AG04450 (cell line): ENCODE measurements at regions not wholly inside any gene's neighbourhood (a gene's known extent, or its start where the extent isn't known, plus 50 kb on each side); places are given as distances from the start of the nearest gene placed in this dataset.
"Not testable (repeated sequence)": the region's sequence is repeated elsewhere in the genome, so short reads cannot be mapped to it uniquely, and the experiment has no call there.

Source experiments
- CTCF ChIA-PET: fragments of 300-600, 350-600 bp; formaldehyde crosslinking; extraction: SDS; loops from one replicate; lab custom pipeline; 2022; ENCODE audit warnings: antibody characterized with exemption, inconsistent platforms; lab: Charles Lee
- POLR2A ChIA-PET: fragments of 350-600 bp; formaldehyde crosslinking; extraction: SDS; loops from one replicate; lab custom pipeline; 2021; ENCODE audit warnings: antibody characterized with exemption, inconsistent platforms; lab: Yijun Ruan, JAX
- DNase-seq: peaks from one replicate; pipeline ENCODE4 v3.0.0-alpha.2; 2011; ENCODE audit warnings: low read depth, low spot score
- H3K27ac ChIP-seq: one replicate; pipeline ENCODE4 v1.5.1; 2012; ENCODE audit warnings: low read depth, low read length, control low read depth
- H3K27me3 ChIP-seq: one replicate; pipeline ENCODE4 v1.6.0; 2012; ENCODE audit warnings: low read length; ENCODE audit not compliant: control insufficient read depth, insufficient read depth
- H3K4me3 ChIP-seq: 2 replicates; pipeline ENCODE4 v1.5.1; 2011; ENCODE audit warnings: mild to moderate bottlenecking, low read depth, low read length, control low read depth
- H3K9me3 ChIP-seq: 2 replicates; pipeline ENCODE4 v1.5.1; 2012; ENCODE audit warnings: low read length; ENCODE audit not compliant: control insufficient read depth, insufficient read depth
- CTCF ChIP-seq: IDR thresholded peaks from 2 replicates; pipeline ENCODE4 v1.5.1; 2011; ENCODE audit warnings: low read depth, low read length, control low read depth, inconsistent platforms

GRCh38 chr7:115558161-115558560, 472.4 kb downstream of the TFEC start:
- H3K9me3 ChIP-seq = no peaks in the 10 kb centered on the region
- DNase-seq = no peak
- no peak overlapping the region for H3K27ac ChIP-seq
- no peak overlapping the region for H3K4me3 ChIP-seq
- CTCF ChIA-PET = no interaction called here
- no peak for TF ChIP-seq CTCF
- H3K27me3 ChIP-seq = no peaks in the 10 kb centered on the region
- POLR2A ChIA-PET = no interaction called here

DNA sequence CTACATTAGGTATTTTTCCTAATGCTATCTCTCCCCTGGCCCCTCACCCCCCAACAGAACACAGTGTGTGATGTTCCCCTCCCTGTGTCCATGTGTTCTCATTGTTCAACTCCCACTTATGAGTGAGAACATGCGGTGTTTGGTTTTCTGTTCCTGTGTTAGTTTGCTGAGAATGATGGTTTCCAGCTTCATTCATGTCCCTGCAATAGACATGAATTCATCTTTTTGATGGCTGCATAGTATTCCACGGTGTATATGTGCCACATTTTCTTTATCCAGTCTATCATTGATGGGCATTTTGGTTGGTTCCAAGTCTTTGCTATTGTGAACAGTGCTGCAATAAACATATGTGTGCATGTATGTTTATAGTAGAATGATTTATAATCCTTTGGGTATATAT, 473.3 kb downstream of the TFEC start:
- H3K27ac ChIP-seq, H3K27me3 ChIP-seq, H3K4me3 ChIP-seq, POLR2A ChIA-PET, H3K9me3 ChIP-seq, CTCF ChIA-PET, DNase-seq: not testable (repeated sequence)

DNA sequence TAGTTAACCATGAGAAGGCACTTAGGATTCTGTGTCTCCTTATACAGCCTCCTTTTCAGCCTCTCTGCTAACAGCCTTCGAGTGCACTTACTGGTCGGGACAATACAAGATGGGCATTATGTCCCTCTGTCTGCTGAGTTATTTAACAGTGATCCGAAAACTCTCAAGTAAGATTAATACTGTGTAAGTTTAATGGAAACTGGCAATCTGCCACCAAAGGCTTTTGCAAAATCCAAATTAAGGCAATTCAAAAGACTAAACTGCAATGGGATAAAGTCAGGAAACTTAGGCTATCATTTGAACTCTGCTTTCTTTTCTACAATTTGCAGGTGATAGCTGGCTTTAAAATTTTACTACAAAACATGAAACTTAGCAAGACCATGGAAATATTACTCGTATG, 477.8 kb downstream of the TFEC start:
- CTCF ChIA-PET = no interaction called here
- Histone ChIP-seq H3K27me3 (no peaks in the 10 kb centered on the region), H3K27ac (no peak overlapping the region), H3K4me3 (no peak overlapping the region), H3K9me3 (no peaks in the 10 kb centered on the region)
- no peak for DNase-seq
- POLR2A ChIA-PET = no interaction called here
- TF ChIP-seq CTCF = no peak

GRCh38 chr7:115549910-115550309, 480.7 kb downstream of the TFEC start:
- H3K4me3 ChIP-seq = no peak overlapping the region
- no peaks in the 10 kb centered on the region for H3K27me3 ChIP-seq
- no peak for DNase-seq
- ChIA-PET POLR2A (no interaction called here), CTCF (no interaction called here)
- H3K27ac ChIP-seq = no peak overlapping the region
- no peak for TF ChIP-seq CTCF
- no peaks in the 10 kb centered on the region for H3K9me3 ChIP-seq

DNA sequence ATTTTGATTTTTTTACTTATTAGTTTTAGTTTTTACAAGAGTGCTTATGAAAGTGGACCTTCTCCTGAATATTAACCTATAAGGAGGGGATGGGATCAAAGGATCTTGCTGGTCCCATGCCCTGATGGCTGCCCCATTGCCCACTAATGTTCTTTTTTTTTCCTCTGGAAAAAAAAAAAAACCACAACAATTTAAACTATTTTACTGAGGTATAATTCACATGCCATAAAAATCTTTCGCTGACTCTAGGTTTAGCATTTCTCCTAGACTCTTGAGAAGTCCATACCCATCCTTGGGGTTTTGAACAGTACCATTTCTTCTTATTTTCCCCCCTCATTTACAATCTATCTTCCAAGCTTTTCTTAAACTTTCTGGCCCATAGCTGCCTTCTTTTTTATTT, 481.8 kb downstream of the TFEC start:
- H3K4me3 ChIP-seq = no peak overlapping the region
- no peak overlapping the region for H3K27ac ChIP-seq
- no peak for TF ChIP-seq CTCF
- H3K9me3 ChIP-seq = no peaks in the 10 kb centered on the region
- H3K27me3 ChIP-seq = no peaks in the 10 kb centered on the region
- DNase-seq = no peak
- POLR2A ChIA-PET = no interaction called here
- CTCF ChIA-PET = no interaction called here

- Histone ChIP-seq H3K9me3 (no peaks in the 10 kb centered on the region), H3K27ac (no peak overlapping the region), H3K27me3 (no peaks in the 10 kb centered on the region), H3K4me3 (no peak overlapping the region)
- ChIA-PET CTCF (no interaction called here), POLR2A (no interaction called here)
- TF ChIP-seq CTCF = no peak
- no peak for DNase-seq
Measured at GRCh38 chr7:115546790-115547189, 483.8 kb downstream of the TFEC start.
